ENCODE measurements at regions not wholly inside any gene's neighbourhood (a gene's known extent, or its start where the extent isn't known, plus 50 kb on each side); places are given as distances from the start of the nearest gene placed in this dataset.
"Not testable (repeated sequence)": the region's sequence is repeated elsewhere in the genome, so short reads cannot be mapped to it uniquely, and the experiment has no call there.

DNA sequence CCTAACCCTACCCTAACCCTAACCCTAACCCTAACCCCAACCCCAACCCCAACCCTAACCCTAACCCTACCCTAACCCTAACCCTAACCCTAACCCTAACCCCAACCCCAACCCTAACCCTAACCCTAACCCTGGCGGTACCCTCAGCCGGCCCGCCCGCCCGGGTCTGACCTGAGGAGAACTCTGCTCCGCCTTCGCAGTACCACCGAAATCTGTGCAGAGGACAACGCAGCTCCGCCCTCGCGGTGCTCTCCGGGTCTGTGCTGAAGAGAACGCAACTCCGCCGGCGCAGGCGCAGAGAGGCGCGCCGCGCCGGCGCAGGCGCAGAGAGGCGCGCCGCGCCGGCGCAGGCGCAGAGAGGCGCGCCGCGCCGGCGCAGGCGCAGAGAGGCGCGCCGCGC is 56.1 kb upstream of the IQSEC3 start:
- H3K27ac Mint-ChIP-seq; ATAC-seq (ENCODE audit: low read depth in 2 of 2); H3K9me3 Mint-ChIP-seq; H3K27me3 Mint-ChIP-seq; H3K4me1 Mint-ChIP-seq; H3K36me3 Mint-ChIP-seq; DNase-seq: not testable (repeated sequence)
- peak overlapping the region in 1 of 8 donors; percentile 22 for H3K4me3 Mint-ChIP-seq

- peak; percentile 41 to 65 for ATAC-seq (ENCODE audit: low read depth in 2 of 2)
- not testable (repeated sequence) for H3K27me3 Mint-ChIP-seq
These were observed 55.4 kb upstream of the IQSEC3 start for GRCh38 chr12:10879-11812.

GRCh38 chr12:12306-12705 is 54.3 kb upstream of the IQSEC3 start:
- peak overlapping the region in 1 of 8 donors; percentile 80 for H3K4me3 Mint-ChIP-seq
- not testable (repeated sequence) for H3K27ac Mint-ChIP-seq; H3K9me3 Mint-ChIP-seq; H3K4me1 Mint-ChIP-seq; ATAC-seq (ENCODE audit: low read depth in 2 of 2); DNase-seq; H3K36me3 Mint-ChIP-seq; H3K27me3 Mint-ChIP-seq

More at GRCh38 chr12:10879-11812, 55.4 kb upstream of the IQSEC3 start:
- not testable (repeated sequence) for H3K27ac Mint-ChIP-seq, H3K9me3 Mint-ChIP-seq, DNase-seq, H3K36me3 Mint-ChIP-seq, H3K4me3 Mint-ChIP-seq, H3K4me1 Mint-ChIP-seq

GRCh38 chr12:12725-13640 is 53.6 kb upstream of the IQSEC3 start:
- not testable (repeated sequence) for H3K4me1 Mint-ChIP-seq; DNase-seq; H3K36me3 Mint-ChIP-seq; ATAC-seq (ENCODE audit: low read depth in 2 of 2); H3K9me3 Mint-ChIP-seq; H3K27me3 Mint-ChIP-seq
- Mint-ChIP-seq H3K4me3 (peak overlapping the region in 1 of 8 donors; percentile 15), H3K27ac (peak overlapping the region in 2 of 6 donors; percentile 33 to 43)

DNA sequence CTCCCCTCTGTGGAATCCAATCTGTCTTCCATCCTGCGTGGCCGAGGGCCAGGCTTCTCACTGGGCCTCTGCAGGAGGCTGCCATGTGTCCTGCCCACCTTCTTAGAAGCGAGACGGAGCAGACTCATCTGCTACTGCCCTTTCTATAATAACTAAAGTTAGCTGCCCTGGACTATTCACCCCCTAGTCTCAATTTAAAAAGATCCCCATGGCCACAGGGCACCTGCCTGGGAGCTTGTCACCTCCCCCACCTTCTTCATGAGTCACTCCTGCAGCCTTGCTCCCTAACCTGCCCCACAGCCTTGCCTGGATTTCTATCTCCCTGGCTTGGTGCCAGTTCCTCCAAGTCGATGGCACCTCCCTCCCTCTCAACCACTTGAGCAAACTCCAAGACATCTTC is 52.7 kb upstream of the IQSEC3 start:
- H3K9me3 Mint-ChIP-seq; H3K27me3 Mint-ChIP-seq; H3K36me3 Mint-ChIP-seq; DNase-seq; H3K4me1 Mint-ChIP-seq; ATAC-seq (ENCODE audit: low read depth in 2 of 2); H3K4me3 Mint-ChIP-seq: not testable (repeated sequence)
- H3K27ac Mint-ChIP-seq, result peak overlapping the region in 1 of 6 donors; percentile 7

DNA sequence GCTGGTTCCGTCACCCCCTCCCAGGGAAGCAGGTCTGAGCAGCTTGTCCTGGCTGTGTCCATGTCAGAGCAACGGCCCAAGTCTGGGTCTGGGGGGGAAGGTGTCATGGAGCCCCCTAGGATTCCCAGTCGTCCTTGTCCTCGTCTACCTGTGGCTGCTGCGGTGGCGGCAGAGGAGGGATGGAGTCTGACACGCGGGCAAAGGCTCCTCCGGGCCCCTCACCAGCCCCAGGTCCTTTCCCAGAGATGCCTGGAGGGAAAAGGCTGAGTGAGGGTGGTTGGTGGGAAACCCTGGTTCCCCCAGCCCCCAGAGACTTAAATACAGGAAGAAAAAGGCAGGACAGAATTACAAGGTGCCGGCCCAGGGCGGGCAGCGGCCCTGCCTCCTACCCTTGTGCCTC is 51.9 kb upstream of the IQSEC3 start:
- not testable (repeated sequence) for ATAC-seq (ENCODE audit: low read depth in 2 of 2)

DNA sequence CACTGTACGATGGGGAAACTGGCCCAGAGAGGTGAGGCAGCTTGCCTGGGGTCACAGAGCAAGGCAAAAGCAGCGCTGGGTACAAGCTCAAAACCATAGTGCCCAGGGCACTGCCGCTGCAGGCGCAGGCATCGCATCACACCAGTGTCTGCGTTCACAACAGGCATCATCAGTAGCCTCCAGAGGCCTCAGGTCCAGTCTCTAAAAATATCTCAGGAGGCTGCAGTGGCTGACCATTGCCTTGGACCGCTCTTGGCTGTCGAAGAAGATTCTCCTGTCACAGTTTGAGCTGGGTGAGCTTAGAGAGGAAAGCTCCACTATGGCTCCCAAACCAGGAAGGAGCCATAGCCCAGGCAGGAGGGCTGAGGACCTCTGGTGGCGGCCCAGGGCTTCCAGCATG is 51.2 kb upstream of the IQSEC3 start:
- not testable (repeated sequence) for H3K36me3 Mint-ChIP-seq, H3K27ac Mint-ChIP-seq

More for the DNA sequence above, 51.9 kb upstream of the IQSEC3 start:
- not testable (repeated sequence) for H3K4me1 Mint-ChIP-seq, H3K27me3 Mint-ChIP-seq, H3K9me3 Mint-ChIP-seq, H3K36me3 Mint-ChIP-seq, H3K4me3 Mint-ChIP-seq, H3K27ac Mint-ChIP-seq, DNase-seq

GRCh38 chr12:16019-16418 is 50.5 kb upstream of the IQSEC3 start:
- not testable (repeated sequence) for H3K27me3 Mint-ChIP-seq; H3K4me3 Mint-ChIP-seq; ATAC-seq (ENCODE audit: low read depth in 2 of 2); DNase-seq; H3K27ac Mint-ChIP-seq; H3K9me3 Mint-ChIP-seq; H3K4me1 Mint-ChIP-seq; H3K36me3 Mint-ChIP-seq

More for the DNA sequence above, 51.2 kb upstream of the IQSEC3 start:
- not testable (repeated sequence) for ATAC-seq (ENCODE audit: low read depth in 2 of 2); DNase-seq; H3K9me3 Mint-ChIP-seq; H3K4me3 Mint-ChIP-seq; H3K4me1 Mint-ChIP-seq; H3K27me3 Mint-ChIP-seq

DNA sequence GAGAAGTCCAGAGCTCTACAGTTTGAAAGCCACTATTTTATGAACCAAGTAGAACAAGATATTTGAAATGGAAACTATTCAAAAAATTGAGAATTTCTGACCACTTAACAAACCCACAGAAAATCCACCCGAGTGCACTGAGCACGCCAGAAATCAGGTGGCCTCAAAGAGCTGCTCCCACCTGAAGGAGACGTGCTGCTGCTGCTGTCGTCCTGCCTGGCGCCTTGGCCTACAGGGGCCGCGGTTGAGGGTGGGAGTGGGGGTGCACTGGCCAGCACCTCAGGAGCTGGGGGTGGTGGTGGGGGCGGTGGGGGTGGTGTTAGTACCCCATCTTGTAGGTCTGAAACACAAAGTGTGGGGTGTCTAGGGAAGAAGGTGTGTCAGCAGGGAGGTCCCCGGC is 50.0 kb upstream of the IQSEC3 start:
- DNase-seq; H3K27me3 Mint-ChIP-seq; H3K4me3 Mint-ChIP-seq; H3K36me3 Mint-ChIP-seq; H3K27ac Mint-ChIP-seq; H3K9me3 Mint-ChIP-seq; ATAC-seq (ENCODE audit: low read depth in 2 of 2); H3K4me1 Mint-ChIP-seq: not testable (repeated sequence)
